ENCODE measurements at regions not wholly inside any gene's neighbourhood (a gene's known extent, or its start where the extent isn't known, plus 50 kb on each side); places are given as distances from the start of the nearest gene placed in this dataset.

DNA sequence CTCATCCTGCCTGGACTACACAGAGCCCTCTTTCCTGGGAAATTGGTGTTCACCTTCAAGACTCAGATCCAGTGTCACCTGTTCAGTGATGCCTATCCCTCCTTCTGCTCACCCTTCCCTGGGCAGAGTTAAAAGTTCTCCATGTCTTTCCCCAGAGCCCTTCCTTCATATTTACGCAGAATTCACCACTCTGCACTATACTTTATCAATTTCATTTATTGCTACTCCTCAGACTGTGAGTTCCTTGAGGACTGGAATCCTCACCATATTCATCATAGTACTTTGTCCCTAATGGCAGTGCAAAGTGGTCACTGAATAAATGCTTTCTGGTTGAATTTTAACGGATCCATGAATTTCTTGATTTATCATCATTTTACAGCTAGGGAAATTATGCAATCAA lies 300.0 kb downstream of the CHRM3 start:
- no peak overlapping the region for H3K4me3 ChIP-seq (ENCODE audit: insufficient read depth, low read depth, low read length)
- DNase-seq (no peak), ATAC-seq (ENCODE audit: low read depth) (no peak)
- no peak overlapping the region for H4K91ac ChIP-seq (ENCODE audit: insufficient read depth, low read depth, low read length)
- H3K14ac ChIP-seq (replicated peaks; ENCODE audit: low read depth, low read length): no peak overlapping the region
- no peak overlapping the region for H2BK120ac ChIP-seq (ENCODE audit: low read depth, low read length)
- H3K79me1 ChIP-seq (ENCODE audit: low read depth in 1 of 2, low read length in 2 of 2): no peaks in the 10 kb centered on the region
- H3K27me3 ChIP-seq (ENCODE audit: control insufficient read depth, insufficient read depth, low read length): no peaks in the 10 kb centered on the region
- H3K36me3 ChIP-seq (ENCODE audit: control insufficient read depth, insufficient read depth, low read length): no peaks in the 10 kb centered on the region
- no peak overlapping the region for H2AK5ac ChIP-seq (ENCODE audit: low read depth, low read length)
- no peak overlapping the region for H3K4ac ChIP-seq (ENCODE audit: low read depth, low read length)
- no peak overlapping the region for H3K18ac ChIP-seq (ENCODE audit: low read depth, low read length)
- in situ Hi-C loops (cut with MboI; ENCODE audit: low sequenced_read_pairs) (no loop called here), dilution Hi-C loops (cut with HindIII; ENCODE audit: low sequenced_read_pairs, unreplicated experiment) (no loop called here), intact Hi-C loops (cut with micrococcal nuclease) (no loop called here)
- H3K27ac ChIP-seq (ENCODE audit: insufficient read depth, low read length): no peak overlapping the region
- peaks cover 7% of the 10 kb centered on the region for H3K9me3 ChIP-seq (ENCODE audit: control insufficient read depth, insufficient read depth, low read length)
- ChIA-PET POLR2A (ENCODE audit: unreplicated experiment) (no interaction called here), CTCF (no interaction called here)
- no peak overlapping the region for H3K56ac ChIP-seq (ENCODE audit: extremely low read depth, insufficient read depth, low read length)
- H3K23ac ChIP-seq (ENCODE audit: low read depth, low read length): no peak overlapping the region
- no peak overlapping the region for H2BK15ac ChIP-seq (ENCODE audit: low read depth, low read length)
- 13% methylated on average over 1 of the region's 2 CpGs; no CpG with 5 or more reads in 1 of the 2 experiments for WGBS, 2 experiments (ENCODE audit: extremely low coverage in 2 of 2, insufficient read length in 1 of 2)
- no peaks in the 10 kb centered on the region for H3K9me1 ChIP-seq (ENCODE audit: insufficient read depth, low read length)
- TF ChIP-seq RFX5 (IDR thresholded peaks at IDR 0.05; ENCODE audit: low read depth, low read length) (no peak), MAFK (IDR thresholded peaks at IDR 0.05; ENCODE audit: low read depth, low read length) (no peak), USF2 (IDR thresholded peaks at IDR 0.05; ENCODE audit: low read depth, low read length) (no peak), CEBPB (IDR thresholded peaks at IDR 0.05; ENCODE audit: low read depth, low read length) (no peak), RAD21 (IDR thresholded peaks at IDR 0.05; ENCODE audit: low read length) (no peak), CHD1 (IDR thresholded peaks at IDR 0.05; ENCODE audit: low read depth, low read length) (no peak), MAZ (IDR thresholded peaks at IDR 0.05; ENCODE audit: borderline replicate concordance, low read depth, low read length) (no peak), FOS (IDR thresholded peaks at IDR 0.05; ENCODE audit: low read depth, low read length) (no peak)
- no peaks in the 10 kb centered on the region for H3K4me1 ChIP-seq (ENCODE audit: control insufficient read depth, insufficient read depth, low read length)
- H3K4me2 ChIP-seq (ENCODE audit: low read depth, low read length): no peak overlapping the region
- no peak overlapping the region for H4K5ac ChIP-seq (ENCODE audit: low read depth, low read length)
- H2AK9ac ChIP-seq (replicated peaks; ENCODE audit: low read depth, low read length, poor library complexity): no peak overlapping the region
- no TSS peak for BruUV-seq (replicated peaks)
- no peak overlapping the region for H3K9ac ChIP-seq (ENCODE audit: low read depth, low read length)
- H2AFZ ChIP-seq (replicated peaks; ENCODE audit: low read length, poor library complexity): no peak overlapping the region
- H2BK20ac ChIP-seq (ENCODE audit: low read depth, low read length): no peak overlapping the region
- no peaks in the 10 kb centered on the region for H4K20me1 ChIP-seq (ENCODE audit: insufficient read depth, low read length)
- H4K8ac ChIP-seq (ENCODE audit: low read depth in 2 of 2, low read length in 2 of 2): no peak overlapping the region
- H2BK5ac ChIP-seq (ENCODE audit: low read depth, low read length, poor library complexity, severe bottlenecking): no peak overlapping the region

Measured in IMR-90 (cell line).